HCT116 (cell line): ENCODE measurements at regions not wholly inside any gene's neighbourhood (a gene's known extent, or its start where the extent isn't known, plus 50 kb on each side); places are given as distances from the start of the nearest gene placed in this dataset.

Source experiments
- ATAC-seq: fragments of 200-7000 bp; cut with Tn5 transposase; 2 replicates; pipeline ENCODE4 v1.9.1; 2020; ENCODE audit warnings: mild to moderate bottlenecking, moderate library complexity
- BruUV-seq: library from RNA; stranded (reverse); fragments of 400-500 nt; replicated peaks from 2 replicates; lab custom pipeline; 2021; lab: Mats Ljungman, UMichigan
- CTCF ChIA-PET: fragments of 300-600 bp; sonication (Branson Sonifier 250); formaldehyde crosslinking; loops from one replicate; lab custom pipeline; 2021; ENCODE audit warnings: antibody characterized with exemption; lab: Charles Lee
- POLR2A ChIA-PET: fragments of 300-600, 350-600 bp; sonication (Branson Sonifier 250); formaldehyde crosslinking; loops from one replicate; lab custom pipeline; 2021; ENCODE audit warnings: antibody characterized with exemption; lab: Charles Lee
- RAD21 ChIA-PET, 2 experiments: fragments of 300-600 bp; sonication (Branson Sonifier 250); formaldehyde crosslinking; loops; one replicate each; lab custom pipeline; 2023; ENCODE audit warnings: low total read pairs in 2 of 2; ENCODE audit not compliant: uncharacterized antibody in 2 of 2, unreplicated experiment in 2 of 2, low non-redundant PET in 1 of 2; lab: Charles Lee
- DNase-seq: peaks from one replicate; pipeline ENCODE4 v3.0.0-alpha.2; 2010; ENCODE audit warnings: low read depth, low spot score
- H2AFZ ChIP-seq: fragments of 200-600 bp; shearing (Covaris generic), sonication (generic); 2 replicates; pipeline ENCODE4 v1.6.1; 2017; ENCODE audit warnings: low read depth, mixed run types, mixed read lengths, antibody characterized with exemption, low read length; ENCODE audit not compliant: poor library complexity, severe bottlenecking
- H3K27ac ChIP-seq: 2 replicates; pipeline ENCODE4 v1.5.1; 2012; ENCODE audit warnings: low read depth, low read length
- H3K27me3 ChIP-seq: fragments of 200-600 bp; sonication (generic); 2 replicates; pipeline ENCODE4 v1.6.1; 2016; ENCODE audit warnings: mixed run types, low read length, mixed read lengths; ENCODE audit not compliant: insufficient read depth
- H3K36me3 ChIP-seq, 2 experiments: fragments of 200-500 bp in 1 of 2; fragments of 200-600 bp in 1 of 2; sonication (Bioruptor generic) in 1 of 2; sonication (generic) in 1 of 2; 2 replicates each; pipeline versions ENCODE4 v1.5.1 to v1.6.1; 2014 to 2016; ENCODE audit warnings: low read length in 2 of 2, inconsistent platforms in 1 of 2, mixed read lengths in 1 of 2, mixed run types in 1 of 2; ENCODE audit not compliant: insufficient read depth in 2 of 2, control insufficient read depth in 1 of 2
- H3K4me1 ChIP-seq, 2 experiments: fragments of 200-600 bp in 1 of 2; sonication (generic) in 1 of 2; 2 replicates each; pipeline versions ENCODE4 v1.5.1 to v1.6.1; 2012 to 2017; ENCODE audit warnings: low read length in 2 of 2, inconsistent platforms in 1 of 2, mild to moderate bottlenecking in 1 of 2, mixed read lengths in 1 of 2, mixed run types in 1 of 2, moderate library complexity in 1 of 2; ENCODE audit not compliant: insufficient read depth in 2 of 2, control insufficient read depth in 1 of 2
- H3K4me2 ChIP-seq: fragments of 200-600 bp; sonication (generic); 2 replicates; pipeline ENCODE4 v1.6.1; 2017; ENCODE audit warnings: mixed run types, low read length, mixed read lengths
- H3K4me3 ChIP-seq, 2 experiments: fragments of 200-600 bp in 1 of 2; sonication (generic) in 1 of 2; replicated peaks in 1 of 2; 2 replicates each; pipeline ENCODE4 v1.5.1; 2011 to 2016; ENCODE audit warnings: low read length in 2 of 2, control low read depth in 1 of 2, low read depth in 1 of 2, mild to moderate bottlenecking in 1 of 2, mixed read lengths in 1 of 2, mixed run types in 1 of 2
- H3K79me2 ChIP-seq: fragments of 200-600 bp; sonication (generic); 2 replicates; pipeline ENCODE4 v1.6.1; 2017; ENCODE audit warnings: mild to moderate bottlenecking, mixed run types, low read length, moderate library complexity, mixed read lengths; ENCODE audit not compliant: insufficient read depth
- H3K9ac ChIP-seq: fragments of 200-600 bp; sonication (generic); 2 replicates; pipeline ENCODE4 v1.6.1; 2016; ENCODE audit warnings: low read length, mixed read lengths
- H3K9me2 ChIP-seq: fragments of 200-600 bp; sonication (generic), shearing (Covaris generic); 2 replicates; pipeline ENCODE4 v1.6.1; 2017; ENCODE audit warnings: mixed run types, mild to moderate bottlenecking, moderate library complexity; ENCODE audit not compliant: insufficient read depth
- H3K9me3 ChIP-seq, 2 experiments: fragments of 200-500 bp in 1 of 2; fragments of 200-600 bp in 1 of 2; sonication (Bioruptor generic) in 1 of 2; sonication (generic) in 1 of 2; 2 replicates each; pipeline ENCODE4 v1.6.1; 2014 to 2017; ENCODE audit warnings: low read length in 2 of 2, mixed read lengths in 2 of 2, inconsistent platforms in 1 of 2, low read depth in 1 of 2, mild to moderate bottlenecking in 1 of 2, mixed run types in 1 of 2, moderate library complexity in 1 of 2; ENCODE audit not compliant: control insufficient read depth in 1 of 2, insufficient read depth in 1 of 2
- H4K20me1 ChIP-seq: fragments of 200-600 bp; sonication (generic), shearing (Covaris generic); 2 replicates; pipeline ENCODE4 v1.6.1; 2017; ENCODE audit warnings: mixed run types, mild to moderate bottlenecking, moderate library complexity; ENCODE audit not compliant: insufficient read depth
- CBX3 ChIP-seq: IDR thresholded peaks from 2 replicates; pipeline ENCODE4 v1.6.1; 2012; ENCODE audit warnings: low read depth
- EZH2 ChIP-seq: fragments of 200-600 bp; sonication (generic); IDR thresholded peaks from 2 replicates; pipeline ENCODE4 v1.6.1; 2017; ENCODE audit warnings: antibody characterized with exemption, mixed run types
- EZH2phosphoT487 ChIP-seq: fragments of 200-600 bp; IDR thresholded peaks from 2 replicates; pipeline ENCODE4 v1.6.1; 2018; ENCODE audit warnings: antibody characterized with exemption, borderline replicate concordance
- FOSL1 ChIP-seq: IDR thresholded peaks from 2 replicates; pipeline ENCODE4 v1.6.1; 2012; ENCODE audit warnings: low read depth
- JUND ChIP-seq: IDR thresholded peaks from 2 replicates; pipeline ENCODE4 v1.6.1; 2012
- POLR2AphosphoS5 ChIP-seq: IDR thresholded peaks from 2 replicates; pipeline ENCODE4 v1.6.1; 2011; ENCODE audit warnings: mild to moderate bottlenecking, low read depth, low read length, moderate library complexity
- RAD21 ChIP-seq: IDR thresholded peaks from 2 replicates; pipeline ENCODE4 v1.6.1; 2012; ENCODE audit warnings: low read depth, mild to moderate bottlenecking
- SIN3A ChIP-seq: IDR thresholded peaks from 2 replicates; pipeline ENCODE4 v1.6.1; 2012; ENCODE audit warnings: low read depth
- SP1 ChIP-seq: IDR thresholded peaks from 2 replicates; pipeline ENCODE4 v1.6.1; 2012; ENCODE audit warnings: low read depth
- ZBTB33 ChIP-seq: IDR thresholded peaks from 2 replicates; pipeline ENCODE4 v1.6.1; 2011; ENCODE audit warnings: mild to moderate bottlenecking, low read length, moderate library complexity; ENCODE audit not compliant: insufficient replicate concordance; ENCODE audit errors: extremely low read depth
- ZFX ChIP-seq: fragments of 450-650 bp; IDR thresholded peaks from 2 replicates; pipeline ENCODE4 v1.6.1; 2017
- intact Hi-C: fragments of 100-400 bp; cut with micrococcal nuclease; formaldehyde crosslinking; loops from 2 replicates; pipeline ENCODE4 v1.10.0; 2022
- TF ChIP-seq, protein P1 (sequence below), 3 experiments: fragments of 200-600 bp in 1 of 3; sonication (generic) in 1 of 3; IDR thresholded peaks in 2 of 3; conservative IDR thresholded peaks in 1 of 3; 2 replicates each; pipeline ENCODE4 v1.5.1; 2012 to 2017; ENCODE audit warnings: low read depth in 2 of 3, low read length in 2 of 3, antibody characterized with exemption in 1 of 3, borderline replicate concordance in 1 of 3, control low read depth in 1 of 3, mild to moderate bottlenecking in 1 of 3, mixed read lengths in 1 of 3, mixed run types in 1 of 3, moderate library complexity in 1 of 3; ENCODE audit not compliant: insufficient read depth in 1 of 3
- TF ChIP-seq, protein P2 (sequence below): IDR thresholded peaks from 2 replicates; pipeline ENCODE4 v1.6.1; 2012

GRCh38 chr3:106748472-106749262 is 628.6 kb upstream of the CCDC54 start:
- Histone ChIP-seq H3K27ac (no peak overlapping the region), H3K4me3 (no peak overlapping the region), H3K9ac (no peak overlapping the region), H3K9me2 (no peaks in the 10 kb centered on the region), H3K27me3 (no peaks in the 10 kb centered on the region), H2AFZ (no peak overlapping the region), H3K4me2 (no peak overlapping the region), H3K9me3 (no peaks in the 10 kb centered on the region), H4K20me1 (no peaks in the 10 kb centered on the region), H3K79me2 (no peaks in the 10 kb centered on the region), H3K36me3 (no peaks in the 10 kb centered on the region), H3K4me1 (no peaks in the 10 kb centered on the region)
- BruUV-seq = no TSS peak
- ChIA-PET POLR2A (no interaction called here), CTCF (no interaction called here), RAD21 (no interaction called here)
- intact Hi-C loops = no loop called here
- ATAC-seq = no peak
- no peak for DNase-seq
- no peak for TF ChIP-seq RAD21
- no peak for TF ChIP-seq ZFX
- no peak for TF ChIP-seq FOSL1

DNA sequence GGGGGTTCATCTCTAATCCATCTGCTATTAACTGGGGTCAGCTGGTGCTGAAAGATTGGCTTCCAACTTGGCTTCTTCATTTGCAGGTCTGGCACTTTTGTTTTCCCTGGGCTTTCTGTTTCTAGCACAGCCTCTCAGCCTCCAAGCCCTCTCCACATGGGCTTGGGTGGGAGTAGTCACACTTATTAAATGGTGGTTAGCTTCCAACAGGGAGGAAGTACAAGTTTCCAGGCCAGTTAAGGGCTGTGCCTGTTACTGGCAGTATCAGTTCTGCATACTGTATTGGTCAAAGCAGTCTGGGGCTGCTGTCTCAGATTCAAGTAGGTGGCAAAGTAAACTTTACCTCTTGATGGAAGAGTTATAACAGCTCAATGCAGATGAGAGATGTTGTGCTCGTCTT is 627.1 kb upstream of the CCDC54 start:
- H3K36me3 ChIP-seq = no peaks in the 10 kb centered on the region
- CTCF ChIA-PET = no interaction called here

More for the DNA sequence above, 627.1 kb upstream of the CCDC54 start:
- TF ChIP-seq EZH2phosphoT487 (no peak), EZH2 (no peak), SIN3A (no peak), ZBTB33 (no peak), ZFX (no peak), SP1 (no peak), CBX3 (no peak), POLR2AphosphoS5 (no peak), JUND (no peak)
- TF ChIP-seq, protein P1, sequence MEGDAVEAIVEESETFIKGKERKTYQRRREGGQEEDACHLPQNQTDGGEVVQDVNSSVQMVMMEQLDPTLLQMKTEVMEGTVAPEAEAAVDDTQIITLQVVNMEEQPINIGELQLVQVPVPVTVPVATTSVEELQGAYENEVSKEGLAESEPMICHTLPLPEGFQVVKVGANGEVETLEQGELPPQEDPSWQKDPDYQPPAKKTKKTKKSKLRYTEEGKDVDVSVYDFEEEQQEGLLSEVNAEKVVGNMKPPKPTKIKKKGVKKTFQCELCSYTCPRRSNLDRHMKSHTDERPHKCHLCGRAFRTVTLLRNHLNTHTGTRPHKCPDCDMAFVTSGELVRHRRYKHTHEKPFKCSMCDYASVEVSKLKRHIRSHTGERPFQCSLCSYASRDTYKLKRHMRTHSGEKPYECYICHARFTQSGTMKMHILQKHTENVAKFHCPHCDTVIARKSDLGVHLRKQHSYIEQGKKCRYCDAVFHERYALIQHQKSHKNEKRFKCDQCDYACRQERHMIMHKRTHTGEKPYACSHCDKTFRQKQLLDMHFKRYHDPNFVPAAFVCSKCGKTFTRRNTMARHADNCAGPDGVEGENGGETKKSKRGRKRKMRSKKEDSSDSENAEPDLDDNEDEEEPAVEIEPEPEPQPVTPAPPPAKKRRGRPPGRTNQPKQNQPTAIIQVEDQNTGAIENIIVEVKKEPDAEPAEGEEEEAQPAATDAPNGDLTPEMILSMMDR (IDR thresholded peaks at IDR 0.05 in 2 of 3, conservative IDR thresholded peaks at IDR 0.05 in 1 of 3; ENCODE audit: borderline replicate concordance in 1 of 3, insufficient read depth in 1 of 3, low read depth in 2 of 3, low read length in 2 of 3) = no peak
- TF ChIP-seq, protein P2, sequence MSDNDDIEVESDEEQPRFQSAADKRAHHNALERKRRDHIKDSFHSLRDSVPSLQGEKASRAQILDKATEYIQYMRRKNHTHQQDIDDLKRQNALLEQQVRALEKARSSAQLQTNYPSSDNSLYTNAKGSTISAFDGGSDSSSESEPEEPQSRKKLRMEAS = no peak
- Histone ChIP-seq H3K4me3 (no peak overlapping the region), H4K20me1 (no peaks in the 10 kb centered on the region), H3K27ac (no peak overlapping the region), H3K4me1 (no peaks in the 10 kb centered on the region), H3K27me3 (no peaks in the 10 kb centered on the region), H3K9me2 (no peaks in the 10 kb centered on the region), H2AFZ (no peak overlapping the region), H3K9me3 (no peaks in the 10 kb centered on the region), H3K79me2 (no peaks in the 10 kb centered on the region), H3K9ac (no peak overlapping the region), H3K4me2 (no peak overlapping the region)
- intact Hi-C loops = no loop called here
- DNase-seq (no peak), ATAC-seq (no peak)
- ChIA-PET POLR2A (no interaction called here), RAD21 (no interaction called here)
- no TSS peak for BruUV-seq
